PC-3 (cell line): ENCODE measurements at regions not wholly inside any gene's neighbourhood (a gene's known extent, or its start where the extent isn't known, plus 50 kb on each side); places are given as distances from the start of the nearest gene placed in this dataset.

Experiments used
- ATAC-seq: fragments of 200-7000 bp; cut with Tn5 transposase; 2 replicates; pipeline ENCODE4 v1.9.1; 2020; ENCODE audit warnings: mild to moderate bottlenecking, moderate library complexity
- BruUV-seq: library from RNA; stranded (reverse); fragments of 400-500 nt; replicated peaks from 2 replicates; lab custom pipeline; 2021; lab: Mats Ljungman, UMichigan
- CTCF ChIA-PET: fragments of 300-600 bp; sonication (Branson Sonifier 250); formaldehyde crosslinking; loops from one replicate; lab custom pipeline; 2022; ENCODE audit warnings: antibody characterized with exemption; lab: Charles Lee
- POLR2A ChIA-PET: fragments of 300-600 bp; sonication (Branson Sonifier 250); formaldehyde crosslinking; loops from one replicate; lab custom pipeline; 2022; ENCODE audit warnings: antibody characterized with exemption; ENCODE audit not compliant: unreplicated experiment; lab: Charles Lee
- DNase-seq: peaks from one replicate; pipeline ENCODE4 v3.0.0-alpha.2; 2015
- H2AFZ ChIP-seq: fragments of 300-600 bp; sonication (generic); 2 replicates; pipeline ENCODE4 v1.6.0; 2016; ENCODE audit warnings: antibody characterized with exemption, low read length
- H3F3A ChIP-seq: fragments of 300-600 bp; sonication (generic); one replicate; pipeline ENCODE4 v1.6.0; 2017; ENCODE audit warnings: antibody characterized with exemption, low read length, control low read depth, mild to moderate bottlenecking; ENCODE audit not compliant: unreplicated experiment
- H3K27ac ChIP-seq: fragments of 300-600 bp; sonication (generic); 2 replicates; pipeline ENCODE4 v1.5.1; 2016; ENCODE audit warnings: mild to moderate bottlenecking, low read length
- H3K27me3 ChIP-seq: fragments of 300-600 bp; sonication (generic); 2 replicates; pipeline ENCODE4 v1.6.1; 2016; ENCODE audit warnings: low read length, mixed read lengths
- H3K36me3 ChIP-seq: fragments of 300-600 bp; sonication (generic); 2 replicates; pipeline ENCODE4 v1.6.1; 2016; ENCODE audit warnings: low read depth, mixed run types, low read length, mixed read lengths
- H3K4me1 ChIP-seq: fragments of 300-600 bp; sonication (generic); 2 replicates; pipeline ENCODE4 v1.5.1; 2016; ENCODE audit warnings: low read length; ENCODE audit not compliant: insufficient read depth
- H3K4me2 ChIP-seq: fragments of 300-600 bp; sonication (generic); 2 replicates; pipeline ENCODE4 v1.6.0; 2016; ENCODE audit warnings: low read length
- H3K4me3 ChIP-seq: fragments of 300-600 bp; sonication (generic); 2 replicates; pipeline ENCODE4 v1.5.1; 2016; ENCODE audit warnings: mild to moderate bottlenecking, low read length, mixed read lengths
- H3K79me2 ChIP-seq: fragments of 300-600 bp; sonication (generic); 2 replicates; pipeline ENCODE4 v1.6.1; 2017; ENCODE audit warnings: low read length, mixed read lengths
- H3K9ac ChIP-seq: fragments of 300-600 bp; sonication (generic); 2 replicates; pipeline ENCODE4 v1.6.0; 2016; ENCODE audit warnings: mild to moderate bottlenecking, low read length
- H3K9me2 ChIP-seq: fragments of 300-600 bp; sonication (generic); replicated peaks from 2 replicates; pipeline ENCODE4 v1.6.1; 2016; ENCODE audit warnings: mixed run types, low read length, mixed read lengths
- H3K9me3 ChIP-seq: fragments of 300-600 bp; sonication (generic); 2 replicates; pipeline ENCODE4 v1.6.1; 2016; ENCODE audit warnings: low read length, mixed read lengths
- H4K20me1 ChIP-seq: fragments of 300-600 bp; sonication (generic); 2 replicates; pipeline ENCODE4 v1.6.1; 2016; ENCODE audit warnings: low read length, mixed read lengths
- CTCF ChIP-seq: fragments of 300-600 bp; sonication (generic); conservative IDR thresholded peaks from 2 replicates; pipeline ENCODE4 v1.5.1; 2017; ENCODE audit warnings: antibody characterized with exemption, low read depth, mild to moderate bottlenecking, low read length
- EZH2 ChIP-seq: fragments of 300-600 bp; sonication (generic); IDR thresholded peaks from one replicate; pipeline ENCODE4 v1.6.1; 2017; ENCODE audit warnings: antibody characterized with exemption, mild to moderate bottlenecking, low read length; ENCODE audit not compliant: unreplicated experiment
- EZH2phosphoT487 ChIP-seq: fragments of 300-600 bp; sonication (generic); IDR thresholded peaks from 2 replicates; pipeline ENCODE4 v1.6.1; 2018; ENCODE audit warnings: mild to moderate bottlenecking, antibody characterized with exemption, low read length, borderline replicate concordance
- intact Hi-C: fragments of 100-400 bp; cut with micrococcal nuclease; formaldehyde crosslinking; loops from 2 replicates; pipeline ENCODE4 v1.9.0; 2023

- H4K20me1 ChIP-seq, result no peaks in the 10 kb centered on the region
- no peak overlapping the region for H2AFZ ChIP-seq
- DNase-seq (no peak), ATAC-seq (no peak)
- no peaks in the 10 kb centered on the region for H3K36me3 ChIP-seq
- H3K9me3 ChIP-seq, result no peaks in the 10 kb centered on the region
- H3K9ac ChIP-seq, result no peak overlapping the region
- POLR2A ChIA-PET, result no interaction called here
- no peak overlapping the region for H3K4me2 ChIP-seq
- no peak overlapping the region for H3K4me3 ChIP-seq
- H3K9me2 ChIP-seq, result no peaks in the 10 kb centered on the region
- no peak overlapping the region for H3K27ac ChIP-seq
- no peaks in the 10 kb centered on the region for H3K4me1 ChIP-seq
- H3F3A ChIP-seq, result no peaks in the 10 kb centered on the region
- BruUV-seq, result no TSS peak
- H3K27me3 ChIP-seq, result no peaks in the 10 kb centered on the region
- intact Hi-C loops, result no loop called here
- no peaks in the 10 kb centered on the region for H3K79me2 ChIP-seq
- CTCF ChIA-PET, result no interaction called here
- TF ChIP-seq EZH2phosphoT487 (no peak), CTCF (no peak), EZH2 (no peak)
These were observed 476.4 kb downstream of the SOX5 start for GRCh38 chr12:23473071-23473470.

DNA sequence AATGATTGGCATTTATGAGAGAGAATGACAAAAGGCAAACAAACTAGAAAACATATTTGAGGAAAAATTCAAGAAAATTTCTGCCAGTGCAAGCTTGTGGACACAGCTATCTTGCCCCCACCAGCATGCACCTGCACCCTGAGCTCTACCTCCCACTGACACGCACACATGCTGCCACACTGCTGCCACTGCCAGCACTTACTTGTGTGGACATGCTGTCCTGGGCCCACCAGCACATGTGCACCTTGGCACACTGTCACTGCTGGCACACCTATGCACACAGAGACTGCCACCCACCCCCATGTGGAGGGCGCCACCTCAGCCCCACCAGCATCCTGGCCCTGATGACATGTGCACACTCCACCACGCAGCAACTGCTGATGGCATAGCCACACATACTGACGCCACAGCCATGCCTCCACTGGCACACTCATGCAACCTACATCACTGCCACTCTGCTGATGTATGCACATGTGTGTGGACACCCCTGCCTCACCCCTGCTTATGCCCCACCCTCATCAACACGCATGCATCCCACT lies 475.0 kb downstream of the SOX5 start:
- BruUV-seq, result no TSS peak
- H3K4me3 ChIP-seq, result no peak overlapping the region
- H3K9ac ChIP-seq, result no peak overlapping the region
- no peak overlapping the region for H2AFZ ChIP-seq
- H3K79me2 ChIP-seq, result no peaks in the 10 kb centered on the region
- CTCF ChIA-PET, result no interaction called here
- TF ChIP-seq EZH2 (no peak), CTCF (no peak), EZH2phosphoT487 (no peak)
- no peak for DNase-seq
- no peaks in the 10 kb centered on the region for H3K27me3 ChIP-seq
- H3F3A ChIP-seq, result no peaks in the 10 kb centered on the region
- no peak overlapping the region for H3K4me2 ChIP-seq
- H3K9me2 ChIP-seq, result no peaks in the 10 kb centered on the region
- no peaks in the 10 kb centered on the region for H3K4me1 ChIP-seq
- intact Hi-C loops, result no loop called here
- H3K27ac ChIP-seq, result no peak overlapping the region
- POLR2A ChIA-PET, result no interaction called here
- no peaks in the 10 kb centered on the region for H3K36me3 ChIP-seq
- ATAC-seq, result no peak
- H4K20me1 ChIP-seq, result no peaks in the 10 kb centered on the region
- H3K9me3 ChIP-seq, result no peaks in the 10 kb centered on the region
